Esophagus muscularis mucosa (tissue), 4 donors: ENCODE measurements at regions not wholly inside any gene's neighbourhood (a gene's known extent, or its start where the extent isn't known, plus 50 kb on each side); places are given as distances from the start of the nearest gene placed in this dataset.

Experiments used
- DNase-seq: peaks from one replicate; pipeline ENCODE4 v3.0.0-alpha.2; 2017; ENCODE audit errors: extremely low spot score
- H3K27ac ChIP-seq, 4 donors: fragments of 200-600 bp; sonication (generic); replicated peaks in 1 of 4; 1 replicate in 3 of 4; 2 replicates in 1 of 4; pipeline ENCODE4 v1.5.1; 2016 to 2019; ENCODE audit warnings: mild to moderate bottlenecking in 1 of 4
- H3K27me3 ChIP-seq, 4 donors: fragments of 200-600 bp; sonication (generic); one replicate each; pipeline versions ENCODE4 v1.5.1 to v1.6.0; 2016 to 2019
- H3K36me3 ChIP-seq, 4 donors: fragments of 200-600 bp; sonication (generic); one replicate each; pipeline ENCODE4 v1.5.1; 2016 to 2019
- H3K4me1 ChIP-seq, 4 donors: fragments of 200-600 bp; sonication (generic); one replicate each; pipeline ENCODE4 v1.5.1; 2016 to 2019
- H3K4me3 ChIP-seq, 4 donors: fragments of 200-600 bp; sonication (generic); 1 replicate in 2 of 4; 2 replicates in 2 of 4; pipeline ENCODE4 v1.5.1; 2016 to 2019; ENCODE audit warnings: mild to moderate bottlenecking in 4 of 4, moderate library complexity in 1 of 4
- H3K9me3 ChIP-seq, 4 donors: fragments of 200-600 bp; sonication (generic); 1 replicate in 3 of 4; 2 replicates in 1 of 4; pipeline ENCODE4 v1.5.1; 2016 to 2019
- EP300 ChIP-seq: sonication (generic); formaldehyde crosslinking; IDR thresholded peaks from one replicate; pipeline ENCODE4 v1.6.1; 2017; ENCODE audit warnings: antibody characterized with exemption
- POLR2A ChIP-seq: fragments of 450-650 bp; IDR thresholded peaks from one replicate; pipeline ENCODE4 v1.6.1; 2017; ENCODE audit warnings: antibody characterized with exemption, moderate library complexity, mild to moderate bottlenecking, low read depth
- POLR2AphosphoS5 ChIP-seq, 2 donors: sonication (generic); formaldehyde crosslinking; IDR thresholded peaks; one replicate each; pipeline ENCODE4 v1.6.1; 2017; ENCODE audit warnings: antibody characterized with exemption in 2 of 2
- WGBS: methylation state at CpG from one replicate; pipeline ENCODE4 v1.1.5; 2018; 5-methylcytosine and 5-hydroxymethylcytosine counted together
- intact Hi-C: fragments of 100-400 bp; cut with DNase I; formaldehyde crosslinking; loops from one replicate; pipeline ENCODE4 v1.15.1; 2023
- TF ChIP-seq, protein P1 (sequence below), 3 experiments: fragments of 200-600 bp in 2 of 3; fragments of 450-650 bp in 1 of 3; sonication (generic) in 2 of 3; IDR thresholded peaks; one replicate each; pipeline ENCODE4 v1.5.1; 2017 to 2019; ENCODE audit warnings: antibody characterized with exemption in 3 of 3, mild to moderate bottlenecking in 2 of 3, moderate library complexity in 1 of 3

GRCh38 chrX:57848857-57849256 is 61.4 kb downstream of the ZXDA start:
- no peak for DNase-seq
- WGBS, result 70% methylated on average over 3 of the region's 4 CpGs
- intact Hi-C loops, result no loop called here
- no peaks in the 10 kb centered on the region for H3K36me3 ChIP-seq
- H3K4me1 ChIP-seq, result no peaks in the 10 kb centered on the region
- no peak for TF ChIP-seq EP300
- TF ChIP-seq POLR2AphosphoS5 (IDR thresholded peaks at IDR 0.05), result no peak
- TF ChIP-seq POLR2A, result no peak
- TF ChIP-seq, protein P1, sequence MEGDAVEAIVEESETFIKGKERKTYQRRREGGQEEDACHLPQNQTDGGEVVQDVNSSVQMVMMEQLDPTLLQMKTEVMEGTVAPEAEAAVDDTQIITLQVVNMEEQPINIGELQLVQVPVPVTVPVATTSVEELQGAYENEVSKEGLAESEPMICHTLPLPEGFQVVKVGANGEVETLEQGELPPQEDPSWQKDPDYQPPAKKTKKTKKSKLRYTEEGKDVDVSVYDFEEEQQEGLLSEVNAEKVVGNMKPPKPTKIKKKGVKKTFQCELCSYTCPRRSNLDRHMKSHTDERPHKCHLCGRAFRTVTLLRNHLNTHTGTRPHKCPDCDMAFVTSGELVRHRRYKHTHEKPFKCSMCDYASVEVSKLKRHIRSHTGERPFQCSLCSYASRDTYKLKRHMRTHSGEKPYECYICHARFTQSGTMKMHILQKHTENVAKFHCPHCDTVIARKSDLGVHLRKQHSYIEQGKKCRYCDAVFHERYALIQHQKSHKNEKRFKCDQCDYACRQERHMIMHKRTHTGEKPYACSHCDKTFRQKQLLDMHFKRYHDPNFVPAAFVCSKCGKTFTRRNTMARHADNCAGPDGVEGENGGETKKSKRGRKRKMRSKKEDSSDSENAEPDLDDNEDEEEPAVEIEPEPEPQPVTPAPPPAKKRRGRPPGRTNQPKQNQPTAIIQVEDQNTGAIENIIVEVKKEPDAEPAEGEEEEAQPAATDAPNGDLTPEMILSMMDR (IDR thresholded peaks at IDR 0.05), result no peak
- no peak overlapping the region for H3K27ac ChIP-seq
- peaks cover 0 to 4% (median 0%) of the 10 kb centered on the region in 4 donors for H3K9me3 ChIP-seq
- H3K4me3 ChIP-seq, result no peak overlapping the region
- no peaks in the 10 kb centered on the region for H3K27me3 ChIP-seq

GRCh38 chrX:57822818-57823217 is 87.4 kb downstream of the ZXDA start:
- WGBS, result 57% methylated on average over 4 of the region's 4 CpGs
- Histone ChIP-seq H3K4me3 (no peak overlapping the region), H3K9me3 (no peaks in the 10 kb centered on the region), H3K27me3 (no peaks in the 10 kb centered on the region), H3K36me3 (no peaks in the 10 kb centered on the region), H3K4me1 (peaks cover 0 to 4% (median 0%) of the 10 kb centered on the region in 4 donors), H3K27ac (no peak overlapping the region)
- TF ChIP-seq POLR2A (no peak), EP300 (no peak), POLR2AphosphoS5 (IDR thresholded peaks at IDR 0.05) (no peak)
- TF ChIP-seq, protein P1 (IDR thresholded peaks at IDR 0.05), result no peak
- intact Hi-C loops, result loop anchor here (2.0 kb wide), 1 partner anchor 96 kb away; no protein-coding TSS in a partner anchor
- no peak for DNase-seq

DNA sequence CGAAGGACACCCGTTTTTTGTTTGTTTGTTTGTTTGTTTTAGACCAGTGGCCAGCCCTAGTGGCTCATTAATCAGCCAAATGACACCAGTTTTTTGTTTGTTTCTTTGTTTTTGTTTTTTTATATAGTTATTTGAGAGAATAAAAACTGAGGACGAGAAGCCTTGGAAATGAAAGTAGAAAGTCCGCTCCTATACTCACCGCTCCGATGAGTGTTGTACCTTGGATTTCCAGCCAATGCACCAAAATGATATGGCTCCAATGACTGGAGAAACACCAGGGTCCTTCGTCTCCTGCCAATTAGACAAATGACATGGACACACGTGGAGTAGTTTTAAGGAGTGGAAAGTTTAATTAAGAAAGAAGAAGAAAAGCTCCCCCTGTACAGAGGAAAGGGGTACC is 87.9 kb downstream of the ZXDA start:
- H3K4me3 ChIP-seq, result peak overlapping the region in 3 of 4 donors; percentile 24 to 39 (median 32)
- WGBS, result 59% methylated on average over 8 of the region's 8 CpGs

DNA sequence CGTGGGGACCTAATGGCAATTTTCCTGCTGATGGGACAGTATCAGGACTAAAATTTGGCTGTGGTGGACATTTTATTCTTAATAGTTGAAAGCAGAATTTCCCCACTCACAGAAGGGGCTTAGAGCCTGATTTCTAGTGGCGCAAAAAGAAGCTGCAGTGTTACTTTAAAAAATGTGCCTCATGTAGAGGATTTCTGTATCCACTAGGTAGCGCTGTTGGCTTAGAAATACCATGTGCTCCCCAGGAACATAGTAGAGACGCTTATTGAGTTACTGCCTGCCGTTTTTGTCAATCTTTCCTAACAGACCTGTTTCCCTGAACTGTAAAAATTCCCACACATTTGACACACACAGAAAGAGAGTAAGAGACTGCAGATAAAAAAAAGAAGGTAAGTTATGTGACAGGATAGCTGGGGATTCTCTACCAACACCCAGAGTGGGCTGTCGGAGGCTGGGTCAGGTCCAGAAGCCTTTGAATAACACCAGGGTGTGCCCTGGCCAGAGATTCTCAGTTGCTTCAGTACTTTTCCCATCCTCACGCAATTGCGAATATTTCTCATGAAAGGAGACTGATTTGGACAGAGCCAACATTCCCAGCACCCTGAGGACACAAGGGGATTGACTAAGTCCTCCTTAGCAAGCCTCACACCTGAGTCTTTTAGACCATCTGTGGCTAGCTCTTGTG is 88.4 kb downstream of the ZXDA start:
- intact Hi-C loops, result loop anchor here (2.0 kb wide), 1 partner anchor 97 kb away; no protein-coding TSS in a partner anchor
- no peak for DNase-seq
- H3K9me3 ChIP-seq, result no peaks in the 10 kb centered on the region
- peak overlapping the region; percentile 24 to 39 (median 28) for H3K4me3 ChIP-seq
- 23% methylated on average over 8 of the region's 8 CpGs for WGBS
- no peaks in the 10 kb centered on the region for H3K27me3 ChIP-seq
- TF ChIP-seq POLR2AphosphoS5 (IDR thresholded peaks at IDR 0.05), result no peak
- TF ChIP-seq, protein P1 (IDR thresholded peaks at IDR 0.05), result peak; percentile 63 to 68 (median 64)
- peaks cover 0 to 4% (median 0%) of the 10 kb centered on the region in 4 donors for H3K4me1 ChIP-seq
- no peak overlapping the region for H3K27ac ChIP-seq
- H3K36me3 ChIP-seq, result no peaks in the 10 kb centered on the region

More for the DNA sequence above, 87.9 kb downstream of the ZXDA start:
- Histone ChIP-seq H3K9me3 (no peaks in the 10 kb centered on the region), H3K4me1 (peaks cover 0 to 4% (median 0%) of the 10 kb centered on the region in 4 donors), H3K36me3 (no peaks in the 10 kb centered on the region), H3K27ac (no peak overlapping the region), H3K27me3 (no peaks in the 10 kb centered on the region)
- TF ChIP-seq, protein P1 (IDR thresholded peaks at IDR 0.05), result no peak
- TF ChIP-seq EP300 (no peak), POLR2AphosphoS5 (IDR thresholded peaks at IDR 0.05) (no peak), POLR2A (no peak)
- DNase-seq, result no peak
- intact Hi-C loops, result loop anchor here (2.0 kb wide), 1 partner anchor 96 kb away; no protein-coding TSS in a partner anchor
